ENCODE measurements at regions not wholly inside any gene's neighbourhood (a gene's known extent, or its start where the extent isn't known, plus 50 kb on each side); places are given as distances from the start of the nearest gene placed in this dataset.

GRCh38 chr5:176169393-176170063 is 68.7 kb upstream of the SIMC1 start:
- no peak for TF ChIP-seq EZH2 (IDR thresholded peaks at IDR 0.05; ENCODE audit: low read length, unreplicated experiment)
- TF ChIP-seq, protein P1, sequence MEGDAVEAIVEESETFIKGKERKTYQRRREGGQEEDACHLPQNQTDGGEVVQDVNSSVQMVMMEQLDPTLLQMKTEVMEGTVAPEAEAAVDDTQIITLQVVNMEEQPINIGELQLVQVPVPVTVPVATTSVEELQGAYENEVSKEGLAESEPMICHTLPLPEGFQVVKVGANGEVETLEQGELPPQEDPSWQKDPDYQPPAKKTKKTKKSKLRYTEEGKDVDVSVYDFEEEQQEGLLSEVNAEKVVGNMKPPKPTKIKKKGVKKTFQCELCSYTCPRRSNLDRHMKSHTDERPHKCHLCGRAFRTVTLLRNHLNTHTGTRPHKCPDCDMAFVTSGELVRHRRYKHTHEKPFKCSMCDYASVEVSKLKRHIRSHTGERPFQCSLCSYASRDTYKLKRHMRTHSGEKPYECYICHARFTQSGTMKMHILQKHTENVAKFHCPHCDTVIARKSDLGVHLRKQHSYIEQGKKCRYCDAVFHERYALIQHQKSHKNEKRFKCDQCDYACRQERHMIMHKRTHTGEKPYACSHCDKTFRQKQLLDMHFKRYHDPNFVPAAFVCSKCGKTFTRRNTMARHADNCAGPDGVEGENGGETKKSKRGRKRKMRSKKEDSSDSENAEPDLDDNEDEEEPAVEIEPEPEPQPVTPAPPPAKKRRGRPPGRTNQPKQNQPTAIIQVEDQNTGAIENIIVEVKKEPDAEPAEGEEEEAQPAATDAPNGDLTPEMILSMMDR (conservative IDR thresholded peaks at IDR 0.05; ENCODE audit: low read depth, low read length), result no peak

Measured in PC-3 (cell line).